ENCODE measurements at regions not wholly inside any gene's neighbourhood (a gene's known extent, or its start where the extent isn't known, plus 50 kb on each side); places are given as distances from the start of the nearest gene placed in this dataset.

DNA sequence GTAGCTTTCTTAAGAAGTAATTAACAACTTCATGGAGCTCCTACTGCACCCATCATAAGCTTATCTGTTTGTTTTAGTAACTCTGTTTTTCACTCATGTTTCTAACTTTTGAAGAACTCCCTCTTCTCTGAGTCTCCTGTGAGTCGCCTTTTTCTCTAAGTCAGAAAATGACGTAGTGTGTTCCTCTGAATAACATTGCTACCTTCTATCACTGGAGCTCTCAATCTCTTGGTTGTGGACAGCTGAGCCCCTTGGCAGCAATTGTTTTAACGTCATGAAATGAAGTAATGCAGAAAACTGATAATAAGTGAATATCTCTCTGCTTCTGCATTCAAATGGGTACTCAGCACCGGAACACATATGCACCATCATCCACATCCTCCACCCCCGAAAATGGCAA, 433.3 kb upstream of the SALL3 start:
- no peaks in the 10 kb centered on the region for H3K36me3 Mint-ChIP-seq
- peaks cover 14% of the 10 kb centered on the region in 2 donors for H3K9me3 Mint-ChIP-seq
- H3K27ac Mint-ChIP-seq = no peak overlapping the region
- DNase-seq (ENCODE audit: low spot score in 2 of 2) (no peak), ATAC-seq (no peak)

- DNase-seq (ENCODE audit: low spot score in 2 of 2) (no peak), ATAC-seq (no peak)
- Mint-ChIP-seq H3K9me3 (peaks cover 14% of the 10 kb centered on the region in 2 donors), H3K36me3 (no peaks in the 10 kb centered on the region), H3K27ac (no peak overlapping the region)
These were observed 431.8 kb upstream of the SALL3 start for GRCh38 chr18:78547817-78548216.

DNA sequence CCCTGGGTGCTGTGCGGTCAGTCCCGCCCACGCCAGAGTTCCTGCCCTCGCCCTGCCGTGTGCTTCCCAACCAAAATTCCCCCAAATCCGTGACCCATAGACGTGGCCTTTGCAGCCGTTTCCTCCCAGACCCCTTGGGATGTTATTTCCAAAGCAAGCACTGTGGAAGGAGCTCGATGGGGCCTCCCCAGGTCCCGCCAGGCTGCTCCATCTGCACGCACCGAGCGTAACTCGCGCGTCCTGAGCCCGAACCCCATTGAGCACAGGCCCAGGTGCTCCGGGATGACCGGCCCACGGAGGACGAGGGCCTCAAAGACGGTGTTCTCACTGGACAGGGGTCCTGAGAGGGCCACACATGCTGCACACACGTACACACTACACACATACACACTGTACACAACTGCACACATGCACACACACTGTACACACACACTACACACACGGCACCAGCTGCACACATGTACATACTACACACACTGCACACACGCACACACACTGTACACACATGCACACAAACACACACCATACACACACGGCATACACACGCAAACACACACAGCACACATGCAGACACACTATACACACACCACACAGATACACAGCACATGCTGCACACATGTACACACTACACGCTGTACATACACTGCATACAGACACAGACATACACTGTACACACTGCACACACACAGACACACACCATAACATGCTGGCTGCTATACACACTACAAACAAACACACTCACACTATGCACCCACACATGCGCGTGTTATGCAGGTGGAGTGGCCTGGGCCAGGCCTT, 431.2 kb upstream of the SALL3 start:
- ATAC-seq (no peak), DNase-seq (ENCODE audit: low spot score in 2 of 2) (no peak)
- Mint-ChIP-seq H3K9me3 (peaks cover 14% of the 10 kb centered on the region in 2 donors), H3K27ac (no peak overlapping the region), H3K36me3 (no peaks in the 10 kb centered on the region)

GRCh38 chr18:78549971-78550370, 429.6 kb upstream of the SALL3 start:
- no peak for DNase-seq (ENCODE audit: low spot score in 2 of 2)
- no peak overlapping the region for H3K27ac Mint-ChIP-seq
- peaks cover 24 to 26% of the 10 kb centered on the region in 2 donors for H3K9me3 Mint-ChIP-seq
- no peak for ATAC-seq
- H3K36me3 Mint-ChIP-seq = peaks cover 0 to 4% of the 10 kb centered on the region in 2 donors

DNA sequence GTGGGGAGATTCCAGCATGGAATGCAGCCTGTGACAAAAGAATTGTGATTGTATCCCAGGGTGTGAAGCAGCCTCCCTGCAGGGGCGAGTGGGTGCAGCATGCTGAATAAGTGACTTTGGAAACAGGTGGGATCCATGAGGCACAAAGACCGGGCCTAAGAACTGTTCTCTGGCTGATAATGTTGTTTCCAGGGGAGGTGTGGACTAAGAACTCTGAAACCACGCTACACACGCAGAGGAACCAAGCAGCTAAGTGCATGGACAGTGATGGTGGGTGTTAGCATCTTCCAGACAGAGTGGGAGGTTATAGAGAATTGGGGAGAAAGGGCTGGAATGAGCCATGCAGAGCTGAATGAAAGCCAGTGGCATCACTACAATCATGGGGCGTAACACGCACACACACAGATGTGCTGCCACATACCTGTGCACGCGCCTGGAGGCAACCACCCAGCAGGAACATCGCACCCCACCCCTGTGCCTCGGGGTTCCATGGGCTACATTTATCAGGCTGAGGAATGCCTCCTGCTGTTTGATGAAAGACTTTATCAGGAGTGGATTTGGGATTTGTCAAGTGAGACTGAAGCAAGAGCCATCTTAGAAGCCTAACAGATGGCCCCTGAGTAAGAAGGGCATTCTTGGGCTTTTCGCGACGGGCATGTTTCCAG, 424.5 kb upstream of the SALL3 start:
- ATAC-seq = no peak

DNA sequence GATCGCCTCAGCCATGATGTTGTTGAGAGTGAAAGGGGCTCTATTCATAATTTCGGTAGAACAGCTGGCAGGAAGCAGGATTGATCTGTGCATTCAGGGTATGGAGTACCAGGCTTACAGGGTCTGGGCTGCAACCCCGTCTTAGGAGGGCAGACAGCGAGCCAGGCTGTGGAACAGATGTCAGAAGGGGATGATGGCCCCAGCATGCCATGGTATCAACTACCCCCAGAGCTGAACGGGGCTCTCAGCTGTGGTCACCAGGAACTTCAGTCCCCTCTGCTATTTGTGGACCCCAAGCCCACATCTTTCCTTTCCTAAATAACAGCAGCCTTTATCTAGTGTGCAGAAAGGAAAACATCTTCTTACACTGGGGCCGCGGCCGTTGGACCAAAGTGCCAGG, 422.2 kb upstream of the SALL3 start:
- Mint-ChIP-seq H3K9me3 (peaks cover 19 to 20% of the 10 kb centered on the region in 2 donors), H3K27ac (no peak overlapping the region), H3K36me3 (peaks cover 0 to 10% of the 10 kb centered on the region in 2 donors)
- DNase-seq (ENCODE audit: low spot score in 2 of 2) = no peak
- no peak for ATAC-seq

More for the DNA sequence above, 424.5 kb upstream of the SALL3 start:
- peaks cover 19 to 20% of the 10 kb centered on the region in 2 donors for H3K9me3 Mint-ChIP-seq
- H3K27ac Mint-ChIP-seq = no peak overlapping the region
- peaks cover 0 to 10% of the 10 kb centered on the region in 2 donors for H3K36me3 Mint-ChIP-seq
- DNase-seq (ENCODE audit: low spot score in 2 of 2) = no peak

DNA sequence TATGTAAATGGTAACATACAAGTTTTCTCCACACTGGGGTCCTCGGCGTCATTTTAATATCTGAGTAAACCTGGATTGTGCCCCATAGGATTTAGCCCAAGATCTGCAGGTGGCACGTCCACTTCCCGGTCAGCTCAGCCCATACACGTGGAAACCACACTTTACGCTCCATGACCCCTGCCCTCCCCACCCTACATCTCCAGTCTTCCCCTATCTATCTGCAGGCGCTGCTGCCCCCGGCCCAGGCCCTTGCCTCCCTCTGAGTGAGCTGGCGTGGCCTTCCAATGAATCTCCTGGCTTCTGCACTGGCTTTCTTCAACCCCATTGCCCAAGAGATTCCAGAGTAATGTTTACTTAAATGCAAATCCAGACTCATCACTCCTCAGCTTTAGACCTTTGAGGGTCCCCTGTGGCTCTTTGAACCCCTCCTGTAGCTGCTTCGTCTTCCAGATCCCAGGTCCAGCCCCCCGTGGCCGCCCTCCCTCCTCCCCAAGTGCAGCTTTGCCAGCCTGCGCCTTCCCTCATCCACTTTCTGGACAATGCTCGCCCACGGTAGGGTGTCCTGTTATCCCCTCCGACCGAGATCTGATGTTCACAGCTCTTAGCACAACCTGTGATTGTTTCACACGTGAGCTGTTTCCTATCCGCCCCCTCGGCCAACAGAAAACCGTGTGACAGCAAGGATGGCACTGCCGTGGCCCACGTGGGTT, 421.4 kb upstream of the SALL3 start:
- DNase-seq (ENCODE audit: low spot score in 2 of 2) = no peak
- no peak for ATAC-seq
- peaks cover 19 to 20% of the 10 kb centered on the region in 2 donors for H3K9me3 Mint-ChIP-seq
- peaks cover 0 to 10% of the 10 kb centered on the region in 2 donors for H3K36me3 Mint-ChIP-seq
- no peak overlapping the region for H3K27ac Mint-ChIP-seq

DNA sequence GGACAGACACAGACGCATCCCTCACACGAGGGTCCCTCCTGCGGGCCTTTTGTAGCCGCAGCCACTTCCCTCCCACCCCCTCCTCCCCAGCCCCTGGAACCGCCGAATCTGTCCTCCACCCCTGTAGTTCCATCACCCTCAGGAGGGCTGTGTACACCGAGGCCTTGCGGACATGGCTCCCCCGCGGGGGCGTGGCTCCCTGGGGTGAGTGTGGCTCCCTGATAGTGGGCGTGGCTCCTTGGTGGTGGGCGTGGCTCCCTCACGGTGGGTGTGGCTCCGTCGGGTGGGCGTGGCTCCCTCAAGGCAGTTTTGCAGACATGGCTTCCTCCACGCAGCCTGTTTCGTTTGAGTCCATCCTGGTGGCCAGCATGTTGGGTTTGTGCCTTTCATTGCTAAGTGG, 420.7 kb upstream of the SALL3 start:
- no peak overlapping the region for H3K27ac Mint-ChIP-seq
- H3K9me3 Mint-ChIP-seq = peaks cover 19% of the 10 kb centered on the region in 2 donors
- peaks cover 0 to 10% of the 10 kb centered on the region in 2 donors for H3K36me3 Mint-ChIP-seq
- ATAC-seq (no peak), DNase-seq (ENCODE audit: low spot score in 2 of 2) (no peak)

DNA sequence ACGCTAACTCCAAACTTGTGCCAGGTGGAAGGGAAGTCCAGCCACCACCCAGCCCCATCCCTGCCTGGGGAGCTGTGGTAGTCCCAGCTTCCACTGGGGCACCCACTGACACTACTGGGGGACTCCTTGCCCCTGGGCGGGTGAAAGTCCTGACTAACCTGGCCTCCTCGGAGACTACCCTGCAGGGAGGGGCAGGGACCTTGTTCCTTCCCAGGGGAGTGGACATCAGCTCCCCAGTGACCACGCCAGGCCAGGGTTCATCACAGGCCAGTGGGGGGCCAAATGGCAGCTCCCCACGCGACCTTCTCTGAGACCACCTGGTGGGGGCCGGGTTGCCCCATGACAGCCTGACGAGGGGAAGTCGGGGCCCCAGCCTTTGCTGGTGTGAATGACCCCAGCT, 420.0 kb upstream of the SALL3 start:
- H3K36me3 Mint-ChIP-seq = peaks cover 0 to 6% of the 10 kb centered on the region in 2 donors
- ATAC-seq (no peak), DNase-seq (ENCODE audit: low spot score in 2 of 2) (no peak)
- peaks cover 13% of the 10 kb centered on the region in 2 donors for H3K9me3 Mint-ChIP-seq
- no peak overlapping the region for H3K27ac Mint-ChIP-seq

- peaks cover 1 to 8% of the 10 kb centered on the region in 2 donors for H3K9me3 Mint-ChIP-seq
These were observed 417.7 kb upstream of the SALL3 start for GRCh38 chr18:78561757-78562510.

GRCh38 chr18:78562531-78562961, 417.1 kb upstream of the SALL3 start:
- no peak overlapping the region for H3K27ac Mint-ChIP-seq
- DNase-seq (ENCODE audit: low spot score in 2 of 2) = no peak
- no peak for ATAC-seq
- peaks cover 7 to 13% of the 10 kb centered on the region in 2 donors for H3K9me3 Mint-ChIP-seq
- peaks cover 6 to 9% of the 10 kb centered on the region in 2 donors for H3K36me3 Mint-ChIP-seq

More at GRCh38 chr18:78561757-78562510, 417.7 kb upstream of the SALL3 start:
- ATAC-seq (no peak), DNase-seq (ENCODE audit: low spot score in 2 of 2) (no peak)
- Mint-ChIP-seq H3K36me3 (peaks cover 0 to 3% of the 10 kb centered on the region in 2 donors), H3K27ac (no peak overlapping the region)

GRCh38 chr18:78563110-78563509, 416.5 kb upstream of the SALL3 start:
- ATAC-seq = no peak
- no peak for DNase-seq (ENCODE audit: low spot score in 2 of 2)
- Mint-ChIP-seq H3K36me3 (peaks cover 7 to 9% of the 10 kb centered on the region in 2 donors), H3K27ac (no peak overlapping the region), H3K9me3 (peaks cover 12 to 13% of the 10 kb centered on the region in 2 donors)

DNA sequence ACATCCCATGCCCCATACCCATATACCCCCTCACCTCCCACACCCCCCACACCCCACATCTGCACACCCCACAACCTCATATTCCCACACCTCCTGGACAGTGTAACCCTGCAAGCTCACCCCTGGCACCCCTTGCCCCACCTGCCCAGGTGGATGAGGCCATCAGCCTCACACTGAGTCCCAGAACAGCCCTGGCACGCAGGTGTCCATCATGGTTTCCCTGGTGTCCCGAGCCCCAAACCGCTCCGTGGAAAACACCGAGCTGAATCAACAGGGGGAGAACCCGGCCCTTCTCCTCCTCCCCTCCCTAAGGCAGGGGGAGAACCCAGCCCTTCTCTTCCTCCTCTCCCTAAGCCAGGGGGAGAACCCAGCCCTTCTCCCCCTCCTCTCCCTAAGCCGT, 415.6 kb upstream of the SALL3 start:
- no peak for DNase-seq (ENCODE audit: low spot score in 2 of 2)
- ATAC-seq = no peak
- no peak overlapping the region for H3K27ac Mint-ChIP-seq
- peaks cover 7 to 9% of the 10 kb centered on the region in 2 donors for H3K36me3 Mint-ChIP-seq
- peaks cover 17% of the 10 kb centered on the region in 2 donors for H3K9me3 Mint-ChIP-seq

- ATAC-seq (no peak), DNase-seq (ENCODE audit: low spot score in 2 of 2) (no peak)
- Mint-ChIP-seq H3K9me3 (peaks cover 17% of the 10 kb centered on the region in 2 donors), H3K27ac (no peak overlapping the region), H3K36me3 (peaks cover 7 to 9% of the 10 kb centered on the region in 2 donors)
These were observed 415.1 kb upstream of the SALL3 start for GRCh38 chr18:78564518-78564917.

- DNase-seq (ENCODE audit: low spot score in 2 of 2) = no peak
- Mint-ChIP-seq H3K27ac (no peak overlapping the region), H3K36me3 (peaks cover 7 to 9% of the 10 kb centered on the region in 2 donors), H3K9me3 (peaks cover 17% of the 10 kb centered on the region in 2 donors)
- no peak for ATAC-seq
These were observed 414.4 kb upstream of the SALL3 start for GRCh38 chr18:78565240-78565639.

GRCh38 chr18:78566065-78566464, 413.6 kb upstream of the SALL3 start:
- Mint-ChIP-seq H3K9me3 (peaks cover 17% of the 10 kb centered on the region in 2 donors), H3K36me3 (peaks cover 7 to 9% of the 10 kb centered on the region in 2 donors), H3K27ac (no peak overlapping the region)
- ATAC-seq (no peak), DNase-seq (ENCODE audit: low spot score in 2 of 2) (no peak)
